Stomach (tissue), 8 donors: ENCODE measurements at regions not wholly inside any gene's neighbourhood (a gene's known extent, or its start where the extent isn't known, plus 50 kb on each side); places are given as distances from the start of the nearest gene placed in this dataset.
A peak's percentile ranks its signal among the peaks of the same experiment; 100 is the strongest.

ENCODE experiments used
- DNase-seq, 2 donors: peaks; one replicate each; pipeline versions ENCODE4 v3.0.0 to v3.0.0-alpha.2; 2013 to 2019
- H3K27ac ChIP-seq, 5 donors: fragments of 200-600 bp in 4 of 5; sonication (generic) in 4 of 5; one replicate each; pipeline ENCODE4 v1.5.1; 2013 to 2019; ENCODE audit warnings: mild to moderate bottlenecking in 1 of 5, moderate library complexity in 1 of 5
- H3K27me3 ChIP-seq, 3 donors: fragments of 200-600 bp; sonication (generic); one replicate each; pipeline ENCODE4 v1.5.1; 2017 to 2019; ENCODE audit warnings: mixed run types in 1 of 3
- H3K36me3 ChIP-seq, 4 donors: fragments of 200-600 bp; sonication (generic); 1 replicate in 3 of 4; 2 replicates in 1 of 4; pipeline ENCODE4 v1.5.1; 2016 to 2019
- H3K4me1 ChIP-seq, 4 donors: fragments of 200-600 bp; sonication (generic); one replicate each; pipeline ENCODE4 v1.5.1; 2016 to 2019
- H3K4me3 ChIP-seq, 4 donors: fragments of 200-600 bp; sonication (generic) in 3 of 4; one replicate each; pipeline ENCODE4 v1.5.1; 2016 to 2019; ENCODE audit warnings: mild to moderate bottlenecking in 1 of 4
- H3K9me3 ChIP-seq, 4 donors: fragments of 200-600 bp; sonication (generic); one replicate each; pipeline ENCODE4 v1.5.1; 2016 to 2019
- CTCF ChIP-seq, 7 experiments: fragments of 450-650 bp in 4 of 7; fragments of 200-600 bp in 3 of 7; sonication (generic) in 3 of 7; IDR thresholded peaks; one replicate each; pipeline ENCODE4 v1.5.1; 2016 to 2019; ENCODE audit warnings: antibody characterized with exemption in 7 of 7, control low read depth in 2 of 7, mild to moderate bottlenecking in 1 of 7
- EP300 ChIP-seq: sonication (generic); formaldehyde crosslinking; IDR thresholded peaks from one replicate; pipeline ENCODE4 v1.6.1; 2017; ENCODE audit warnings: antibody characterized with exemption
- POLR2A ChIP-seq, 4 donors: fragments of 450-650 bp; IDR thresholded peaks; one replicate each; pipeline ENCODE4 v1.6.1; 2016; ENCODE audit warnings: antibody characterized with exemption in 4 of 4, control low read depth in 2 of 4, mild to moderate bottlenecking in 1 of 4, moderate library complexity in 1 of 4
- POLR2AphosphoS5 ChIP-seq, 3 donors: sonication (generic); formaldehyde crosslinking; IDR thresholded peaks; one replicate each; pipeline ENCODE4 v1.6.1; 2016; ENCODE audit warnings: antibody characterized with exemption in 3 of 3
- WGBS, 5 donors: extraction: QIAGEN DNeasy Blood & Tissue Kit in 3 of 5; methylation state at CpG; one replicate each; pipeline versions ENCODE4 v1.1.5 to v1.1.7; 2013 to 2018; 5-methylcytosine and 5-hydroxymethylcytosine counted together
- intact Hi-C: fragments of 100-400 bp; cut with DNase I; formaldehyde crosslinking; loops from one replicate; pipeline ENCODE4 v1.15.1; 2023; ENCODE audit warnings: low total_unique reads
- donor health status: healthy with polysubstance abuse.
- donor health status: Bipolar disorder and iron deficiency.
- donor health status: healthy.

- no peak for DNase-seq
- H3K4me1 ChIP-seq = peaks cover 0 to 4% (median 2%) of the 10 kb centered on the region in 4 donors
- TF ChIP-seq POLR2AphosphoS5 (IDR thresholded peaks at IDR 0.05) (no peak), EP300 (no peak), CTCF (IDR thresholded peaks at IDR 0.05) (no peak), POLR2A (IDR thresholded peaks at IDR 0.05) (no peak)
- intact Hi-C loops = no loop called here
- no peaks in the 10 kb centered on the region for H3K27me3 ChIP-seq
- 63 to 81% (median 72%) methylated on average over 2 to 3 of the region's 3 CpGs for WGBS, 5 donors
- H3K4me3 ChIP-seq = no peak overlapping the region
- H3K9me3 ChIP-seq = no peaks in the 10 kb centered on the region
- no peak overlapping the region for H3K27ac ChIP-seq
- no peaks in the 10 kb centered on the region for H3K36me3 ChIP-seq
These were observed 71.4 kb upstream of the ZNF438 start for GRCh38 chr10:31103112-31103511.

- no peak for TF ChIP-seq POLR2A (IDR thresholded peaks at IDR 0.05)
- TF ChIP-seq EP300 = no peak
- no peak for TF ChIP-seq POLR2AphosphoS5 (IDR thresholded peaks at IDR 0.05)
- TF ChIP-seq CTCF (IDR thresholded peaks at IDR 0.05) = no peak
- 50 to 65% (median 60%) methylated on average over 3 of the region's 3 CpGs for WGBS, 5 donors
- intact Hi-C loops = no loop called here
- Histone ChIP-seq H3K36me3 (no peaks in the 10 kb centered on the region), H3K9me3 (no peaks in the 10 kb centered on the region), H3K4me1 (no peaks in the 10 kb centered on the region), H3K4me3 (no peak overlapping the region), H3K27ac (no peak overlapping the region), H3K27me3 (no peaks in the 10 kb centered on the region)
- no peak for DNase-seq
These were observed 81.3 kb upstream of the ZNF438 start for GRCh38 chr10:31112961-31113360.

GRCh38 chr10:31116226-31116625, 84.6 kb upstream of the ZNF438 start:
- Histone ChIP-seq H3K36me3 (no peaks in the 10 kb centered on the region), H3K4me3 (no peak overlapping the region), H3K27ac (no peak overlapping the region), H3K9me3 (no peaks in the 10 kb centered on the region), H3K27me3 (no peaks in the 10 kb centered on the region), H3K4me1 (peaks cover 0 to 16% (median 7%) of the 10 kb centered on the region in 4 donors)
- intact Hi-C loops = no loop called here
- WGBS, 5 donors = 87 to 90% (median 88%) methylated on average over 6 of the region's 6 CpGs
- DNase-seq = no peak
- TF ChIP-seq POLR2A (IDR thresholded peaks at IDR 0.05) (no peak), EP300 (no peak), CTCF (IDR thresholded peaks at IDR 0.05) (no peak), POLR2AphosphoS5 (IDR thresholded peaks at IDR 0.05) (no peak)

- no peaks in the 10 kb centered on the region for H3K36me3 ChIP-seq
- H3K27ac ChIP-seq = peak overlapping the region in 1 of 5 donors; percentile 5
- TF ChIP-seq CTCF (IDR thresholded peaks at IDR 0.05) = no peak
- peak in 1 of 3 donors; percentile 27 for TF ChIP-seq POLR2AphosphoS5 (IDR thresholded peaks at IDR 0.05)
- TF ChIP-seq EP300 = no peak
- TF ChIP-seq POLR2A (IDR thresholded peaks at IDR 0.05) = no peak
- no peaks in the 10 kb centered on the region for H3K9me3 ChIP-seq
- no peak overlapping the region for H3K4me3 ChIP-seq
- peaks cover 0 to 21% (median 11%) of the 10 kb centered on the region in 4 donors for H3K4me1 ChIP-seq
- WGBS, 5 donors = 44 to 64% (median 49%) methylated on average over 3 of the region's 3 CpGs
- intact Hi-C loops = no loop called here
- DNase-seq = peak in 1 of 2 donors; percentile 60
- no peaks in the 10 kb centered on the region for H3K27me3 ChIP-seq
These were observed 86.9 kb upstream of the ZNF438 start for GRCh38 chr10:31118556-31118955.
